ENCODE measurements at regions not wholly inside any gene's neighbourhood (a gene's known extent, or its start where the extent isn't known, plus 50 kb on each side); places are given as distances from the start of the nearest gene placed in this dataset.

DNA sequence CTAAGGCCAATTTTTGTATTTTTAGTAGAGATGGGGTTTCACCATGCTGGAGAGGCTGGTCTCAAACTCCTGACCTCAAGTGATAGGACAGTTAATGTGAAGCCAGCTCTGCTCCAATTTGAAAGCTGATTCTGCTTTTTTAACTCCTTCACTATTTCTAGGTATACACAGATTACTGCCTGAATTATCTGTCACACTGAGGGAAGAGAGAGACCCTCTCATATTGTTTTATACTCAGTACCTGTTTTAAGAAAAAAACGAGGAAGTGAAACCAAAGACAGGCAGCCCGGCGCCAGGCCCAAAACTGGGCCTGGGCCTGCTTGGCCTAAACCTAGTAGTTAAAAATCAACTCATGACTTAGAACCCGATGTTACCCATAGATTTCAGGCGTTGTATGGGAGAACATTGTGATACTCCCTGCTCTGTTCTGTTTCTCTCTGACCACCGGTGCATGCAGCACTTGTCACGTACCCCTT lies 1601.5 kb upstream of the PCDH10 start (continued):
- TF ChIP-seq GLIS3 (CRISPR knock-in tag; IDR thresholded peaks at IDR 0.05), result no peak
- no peak for TF ChIP-seq ZFP3 (CRISPR knock-in tag; IDR thresholded peaks at IDR 0.05)
- no peak for TF ChIP-seq RARB (CRISPR knock-in tag; IDR thresholded peaks at IDR 0.05)
- no peak for TF ChIP-seq CSDC2 (CRISPR knock-in tag; IDR thresholded peaks at IDR 0.05)
- no peak for TF ChIP-seq SNAI2 (CRISPR knock-in tag; IDR thresholded peaks at IDR 0.05)
- TF ChIP-seq ZNF8 (CRISPR knock-in tag; IDR thresholded peaks at IDR 0.05), result no peak
- TF ChIP-seq, protein P1, sequence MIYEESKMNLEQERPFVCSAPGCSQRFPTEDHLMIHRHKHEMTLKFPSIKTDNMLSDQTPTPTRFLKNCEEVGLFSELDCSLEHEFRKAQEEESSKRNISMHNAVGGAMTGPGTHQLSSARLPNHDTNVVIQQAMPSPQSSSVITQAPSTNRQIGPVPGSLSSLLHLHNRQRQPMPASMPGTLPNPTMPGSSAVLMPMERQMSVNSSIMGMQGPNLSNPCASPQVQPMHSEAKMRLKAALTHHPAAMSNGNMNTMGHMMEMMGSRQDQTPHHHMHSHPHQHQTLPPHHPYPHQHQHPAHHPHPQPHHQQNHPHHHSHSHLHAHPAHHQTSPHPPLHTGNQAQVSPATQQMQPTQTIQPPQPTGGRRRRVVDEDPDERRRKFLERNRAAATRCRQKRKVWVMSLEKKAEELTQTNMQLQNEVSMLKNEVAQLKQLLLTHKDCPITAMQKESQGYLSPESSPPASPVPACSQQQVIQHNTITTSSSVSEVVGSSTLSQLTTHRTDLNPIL (CRISPR knock-in tag; IDR thresholded peaks at IDR 0.05; ENCODE audit: low read depth), result no peak

DNA sequence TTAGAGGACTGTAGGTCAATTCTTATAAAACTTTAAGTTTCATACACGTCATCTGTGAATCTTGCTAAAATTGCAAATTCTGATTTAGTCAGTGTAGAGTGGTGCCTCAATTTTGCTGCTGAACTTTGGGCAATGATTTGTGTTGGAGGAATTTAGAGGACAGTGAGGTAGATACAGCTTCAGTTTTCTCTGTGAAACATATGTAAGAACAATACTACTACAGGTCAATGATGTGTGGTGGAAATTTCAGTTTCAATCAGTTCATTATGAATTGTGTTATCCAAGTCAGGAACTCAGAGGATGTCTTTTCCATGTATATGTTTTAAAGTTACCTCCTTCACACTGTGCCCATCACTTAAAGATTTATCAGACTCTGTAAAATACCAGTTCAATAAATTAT lies 1597.8 kb upstream of the PCDH10 start:
- ATAC-seq, result no peak

DNA sequence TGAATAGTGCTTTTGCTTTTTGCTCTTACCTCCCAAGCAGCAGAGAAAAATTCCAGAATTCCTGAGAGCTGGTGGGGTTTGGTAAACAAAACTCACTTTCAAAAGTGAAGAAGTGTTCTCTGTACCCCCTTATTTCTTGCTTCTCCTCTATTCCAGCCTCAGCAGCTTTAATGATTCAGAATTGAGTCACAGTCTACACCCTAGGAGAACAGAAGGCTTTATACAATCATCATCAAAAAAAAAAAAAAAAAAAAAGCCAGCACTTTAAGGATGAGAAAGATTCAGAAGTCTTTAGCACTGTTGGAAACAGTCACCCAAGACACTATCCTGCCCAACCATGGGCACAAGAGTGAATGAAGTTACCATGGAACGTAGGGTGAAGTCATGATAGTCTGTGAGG lies 1583.1 kb upstream of the PCDH10 start:
- no peak for TF ChIP-seq ZNF8 (CRISPR knock-in tag; IDR thresholded peaks at IDR 0.05)
- no peak for TF ChIP-seq ESRRG (CRISPR knock-in tag; IDR thresholded peaks at IDR 0.05)
- TF ChIP-seq, protein P2, sequence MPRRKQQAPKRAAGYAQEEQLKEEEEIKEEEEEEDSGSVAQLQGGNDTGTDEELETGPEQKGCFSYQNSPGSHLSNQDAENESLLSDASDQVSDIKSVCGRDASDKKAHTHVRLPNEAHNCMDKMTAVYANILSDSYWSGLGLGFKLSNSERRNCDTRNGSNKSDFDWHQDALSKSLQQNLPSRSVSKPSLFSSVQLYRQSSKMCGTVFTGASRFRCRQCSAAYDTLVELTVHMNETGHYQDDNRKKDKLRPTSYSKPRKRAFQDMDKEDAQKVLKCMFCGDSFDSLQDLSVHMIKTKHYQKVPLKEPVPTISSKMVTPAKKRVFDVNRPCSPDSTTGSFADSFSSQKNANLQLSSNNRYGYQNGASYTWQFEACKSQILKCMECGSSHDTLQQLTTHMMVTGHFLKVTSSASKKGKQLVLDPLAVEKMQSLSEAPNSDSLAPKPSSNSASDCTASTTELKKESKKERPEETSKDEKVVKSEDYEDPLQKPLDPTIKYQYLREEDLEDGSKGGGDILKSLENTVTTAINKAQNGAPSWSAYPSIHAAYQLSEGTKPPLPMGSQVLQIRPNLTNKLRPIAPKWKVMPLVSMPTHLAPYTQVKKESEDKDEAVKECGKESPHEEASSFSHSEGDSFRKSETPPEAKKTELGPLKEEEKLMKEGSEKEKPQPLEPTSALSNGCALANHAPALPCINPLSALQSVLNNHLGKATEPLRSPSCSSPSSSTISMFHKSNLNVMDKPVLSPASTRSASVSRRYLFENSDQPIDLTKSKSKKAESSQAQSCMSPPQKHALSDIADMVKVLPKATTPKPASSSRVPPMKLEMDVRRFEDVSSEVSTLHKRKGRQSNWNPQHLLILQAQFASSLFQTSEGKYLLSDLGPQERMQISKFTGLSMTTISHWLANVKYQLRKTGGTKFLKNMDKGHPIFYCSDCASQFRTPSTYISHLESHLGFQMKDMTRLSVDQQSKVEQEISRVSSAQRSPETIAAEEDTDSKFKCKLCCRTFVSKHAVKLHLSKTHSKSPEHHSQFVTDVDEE (CRISPR knock-in tag; IDR thresholded peaks at IDR 0.05), result no peak
- TF ChIP-seq ZFP30 (CRISPR knock-in tag; IDR thresholded peaks at IDR 0.05), result no peak
- TF ChIP-seq ARNTL (CRISPR knock-in tag; IDR thresholded peaks at IDR 0.05; ENCODE audit: borderline replicate concordance, low read depth), result no peak
- TF ChIP-seq BACH2 (CRISPR knock-in tag; IDR thresholded peaks at IDR 0.05; ENCODE audit: borderline replicate concordance), result no peak
- no peak for TF ChIP-seq ZNF565 (CRISPR knock-in tag; conservative IDR thresholded peaks at IDR 0.05; ENCODE audit: low read depth)
- TF ChIP-seq ZFP3 (CRISPR knock-in tag; IDR thresholded peaks at IDR 0.05), result no peak
- TF ChIP-seq RARB (CRISPR knock-in tag; IDR thresholded peaks at IDR 0.05), result no peak
- no peak for ATAC-seq

More for the DNA sequence above, 1597.8 kb upstream of the PCDH10 start:
- TF ChIP-seq SNAI2 (CRISPR knock-in tag; IDR thresholded peaks at IDR 0.05) (no peak), TOX (CRISPR knock-in tag; IDR thresholded peaks at IDR 0.05; ENCODE audit: borderline replicate concordance) (no peak), OSR1 (CRISPR knock-in tag; IDR thresholded peaks at IDR 0.05) (no peak), BACH2 (CRISPR knock-in tag; IDR thresholded peaks at IDR 0.05; ENCODE audit: borderline replicate concordance) (no peak)
- TF ChIP-seq, protein P2 (CRISPR knock-in tag; IDR thresholded peaks at IDR 0.05), result no peak

DNA sequence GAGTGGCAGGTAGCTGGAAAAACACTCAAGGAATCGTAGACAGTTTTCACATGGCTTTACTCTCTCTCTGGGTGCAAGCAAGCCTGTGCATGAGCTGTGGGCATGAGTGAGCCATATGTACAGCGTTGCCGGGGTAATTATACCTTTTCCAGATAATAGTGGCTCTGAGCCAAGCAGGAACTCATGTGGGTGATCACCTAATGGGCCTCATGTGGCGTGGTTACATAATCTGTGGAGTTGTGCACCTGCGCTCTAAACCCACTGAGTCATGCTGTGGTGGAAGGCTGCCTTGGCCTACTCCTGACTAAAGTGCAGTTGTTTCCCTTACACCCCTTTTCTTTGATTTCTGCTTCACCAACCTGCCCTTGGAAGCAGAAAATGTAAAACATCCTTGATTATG lies 1564.5 kb upstream of the PCDH10 start:
- no peak for ATAC-seq
- TF ChIP-seq OSR1 (CRISPR knock-in tag; IDR thresholded peaks at IDR 0.05), result no peak

DNA sequence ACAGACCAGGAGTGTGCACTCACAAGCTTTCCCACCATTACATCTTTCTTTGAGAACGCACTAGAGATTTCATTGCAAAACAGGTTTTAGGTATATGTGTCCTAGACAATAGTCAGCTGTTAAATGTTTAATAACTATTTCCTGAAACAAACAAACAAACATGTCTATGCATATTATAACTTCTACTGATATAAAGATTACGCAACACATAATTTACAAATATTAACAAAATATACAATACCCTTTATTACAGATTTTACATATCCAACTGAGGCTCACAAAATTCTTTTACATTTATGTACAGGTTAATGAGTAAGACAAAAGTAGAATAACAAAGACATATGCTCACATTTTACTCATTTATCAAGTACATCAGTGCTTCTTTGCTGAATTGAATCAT lies 1554.0 kb upstream of the PCDH10 start:
- TF ChIP-seq GLIS3 (CRISPR knock-in tag; IDR thresholded peaks at IDR 0.05) (no peak), ZNF70 (CRISPR knock-in tag; IDR thresholded peaks at IDR 0.05) (no peak), ZFP3 (CRISPR knock-in tag; IDR thresholded peaks at IDR 0.05) (no peak), RARB (CRISPR knock-in tag; IDR thresholded peaks at IDR 0.05) (no peak)
- ATAC-seq, result no peak

DNA sequence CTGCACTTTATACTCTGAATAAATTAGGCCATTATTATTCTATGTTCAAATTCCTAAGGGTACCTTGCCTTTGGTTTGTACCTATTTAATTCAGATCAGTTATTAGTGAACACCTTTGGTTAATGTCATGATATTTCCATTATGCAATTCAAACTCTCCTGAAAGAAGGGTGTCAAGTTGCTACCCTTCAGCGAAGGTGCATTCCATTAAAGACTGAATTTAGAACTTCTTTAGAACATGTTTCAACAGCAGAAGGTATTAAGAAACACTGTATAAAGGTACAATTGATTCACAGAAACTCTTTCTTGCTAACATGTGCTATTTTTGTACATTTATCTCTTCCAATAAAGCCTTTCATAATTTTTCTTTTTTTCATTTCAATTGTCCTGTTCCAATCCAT lies 1545.4 kb upstream of the PCDH10 start:
- TF ChIP-seq, protein P2 (CRISPR knock-in tag; IDR thresholded peaks at IDR 0.05), result no peak
- TF ChIP-seq TOX (CRISPR knock-in tag; IDR thresholded peaks at IDR 0.05; ENCODE audit: borderline replicate concordance) (no peak), ZNF70 (CRISPR knock-in tag; IDR thresholded peaks at IDR 0.05) (no peak), ZNF565 (CRISPR knock-in tag; conservative IDR thresholded peaks at IDR 0.05; ENCODE audit: low read depth) (no peak), ARNTL (CRISPR knock-in tag; IDR thresholded peaks at IDR 0.05; ENCODE audit: borderline replicate concordance, low read depth) (no peak), ZC3H10 (CRISPR knock-in tag; IDR thresholded peaks at IDR 0.05) (no peak), CSDC2 (CRISPR knock-in tag; IDR thresholded peaks at IDR 0.05) (no peak)
- no peak for ATAC-seq
